ENCODE measurements at regions not wholly inside any gene's neighbourhood (a gene's known extent, or its start where the extent isn't known, plus 50 kb on each side); places are given as distances from the start of the nearest gene placed in this dataset.
"Not testable (repeated sequence)": the region's sequence is repeated elsewhere in the genome, so short reads cannot be mapped to it uniquely, and the experiment has no call there.

- no peak for DNase-seq (ENCODE audit: extremely low read depth, low read depth, low spot score)
Observed at GRCh38 chr3:6444888-6445658, 415.8 kb upstream of the GRM7 start.

GRCh38 chr3:6447166-6447801 lies 413.6 kb upstream of the GRM7 start:
- no peak for DNase-seq (ENCODE audit: extremely low read depth, low read depth, low spot score)

- no peak for DNase-seq (ENCODE audit: extremely low read depth, low read depth, low spot score)
Observed at GRCh38 chr3:6448011-6448410, 412.9 kb upstream of the GRM7 start.

- peak; percentile 41 for DNase-seq (ENCODE audit: extremely low read depth, low read depth, low spot score)
Observed at GRCh38 chr3:6449099-6449498, 411.8 kb upstream of the GRM7 start.

GRCh38 chr3:6452974-6453373 lies 407.9 kb upstream of the GRM7 start:
- DNase-seq (ENCODE audit: extremely low read depth, low read depth, low spot score): no peak

- no peak for DNase-seq (ENCODE audit: extremely low read depth, low read depth, low spot score)
Observed at GRCh38 chr3:6455031-6455430, 405.9 kb upstream of the GRM7 start.

GRCh38 chr3:6467186-6467585 lies 393.7 kb upstream of the GRM7 start:
- no peak for DNase-seq (ENCODE audit: extremely low read depth, low read depth, low spot score)

DNA sequence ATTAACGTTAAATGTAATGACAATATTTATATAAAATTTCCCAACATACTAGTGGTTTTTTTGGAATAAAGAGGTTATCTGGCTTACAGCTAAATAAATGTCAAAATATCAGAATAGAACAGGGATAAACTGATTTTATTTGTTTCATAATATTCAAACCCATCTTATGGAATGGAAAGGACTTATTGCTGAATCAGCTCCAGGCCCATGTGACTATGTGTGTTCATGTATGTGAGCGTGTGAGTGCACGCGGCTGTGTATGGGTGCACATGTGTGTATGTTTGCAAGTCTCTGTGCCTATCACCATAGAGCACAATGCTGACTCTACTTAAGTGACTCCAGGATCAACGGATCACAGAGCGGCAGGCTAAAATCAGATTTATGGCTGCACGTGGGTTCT lies 392.3 kb upstream of the GRM7 start:
- no peak for DNase-seq (ENCODE audit: extremely low read depth, low read depth, low spot score)

DNA sequence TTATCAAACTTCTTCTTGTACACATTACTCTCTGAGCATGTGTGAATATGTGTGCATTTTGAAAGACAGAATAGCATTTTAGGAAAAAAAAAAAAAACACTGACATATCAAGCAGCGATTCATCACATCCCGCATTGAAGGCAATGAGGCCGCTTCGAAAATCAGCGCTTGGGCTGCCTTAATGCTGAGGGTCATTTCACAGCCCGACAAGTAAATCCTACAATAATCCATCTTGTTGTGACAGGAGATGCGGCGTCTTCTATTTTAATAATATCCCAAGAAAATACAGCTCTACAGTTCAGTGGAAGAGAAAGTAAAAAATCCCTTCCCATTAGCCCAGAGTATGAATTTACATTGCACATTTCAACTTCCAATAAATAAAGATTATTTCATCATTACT lies 389.2 kb upstream of the GRM7 start:
- no peak for DNase-seq (ENCODE audit: extremely low read depth, low read depth, low spot score)

- not testable (repeated sequence) for DNase-seq (ENCODE audit: extremely low read depth, low read depth, low spot score)
Observed at GRCh38 chr3:6490487-6491327, 370.2 kb upstream of the GRM7 start.

DNA sequence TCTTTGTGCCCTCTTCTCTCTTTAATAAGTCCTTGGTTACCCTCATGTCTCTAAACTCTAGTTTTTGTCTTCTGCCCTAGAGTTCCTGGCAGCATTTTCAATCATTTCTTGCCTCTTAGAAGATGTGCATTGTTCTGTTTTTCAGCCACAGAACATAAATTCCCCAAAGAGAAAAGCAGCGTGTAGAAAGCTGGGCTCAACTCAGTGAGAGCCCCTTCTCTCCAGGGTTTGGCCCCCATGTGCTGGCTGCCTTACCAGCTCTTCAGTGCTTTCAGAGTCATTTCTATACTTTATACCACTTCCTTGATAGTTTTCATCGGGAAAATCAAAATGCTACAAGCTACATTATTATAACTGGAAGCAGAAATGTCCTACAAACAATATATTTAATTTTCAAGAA lies 369.1 kb upstream of the GRM7 start:
- DNase-seq (ENCODE audit: extremely low read depth, low read depth, low spot score): no peak

DNA sequence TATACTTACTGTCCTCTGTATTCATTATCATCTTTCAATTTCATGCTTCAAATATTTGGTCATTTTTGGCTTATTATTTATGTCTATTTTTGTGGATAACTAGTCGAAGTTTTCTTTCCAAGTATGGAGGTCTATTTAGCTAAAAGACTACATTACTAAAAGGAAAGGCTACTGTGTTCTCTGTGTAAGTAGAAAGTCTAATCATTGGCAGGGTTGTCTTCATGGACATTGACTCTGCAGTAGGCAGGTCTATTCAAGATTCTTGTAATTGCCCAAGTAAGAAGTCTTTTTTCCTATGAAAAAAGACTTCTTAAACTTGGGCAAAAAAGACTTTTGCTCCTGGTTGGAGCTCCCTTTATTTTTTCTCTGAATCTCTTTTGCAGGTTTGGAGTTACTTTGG lies 368.6 kb upstream of the GRM7 start:
- DNase-seq (ENCODE audit: extremely low read depth, low read depth, low spot score): no peak

- not testable (repeated sequence) for DNase-seq (ENCODE audit: extremely low read depth, low read depth, low spot score)
Observed at GRCh38 chr3:6498944-6499343, 362.0 kb upstream of the GRM7 start.

DNA sequence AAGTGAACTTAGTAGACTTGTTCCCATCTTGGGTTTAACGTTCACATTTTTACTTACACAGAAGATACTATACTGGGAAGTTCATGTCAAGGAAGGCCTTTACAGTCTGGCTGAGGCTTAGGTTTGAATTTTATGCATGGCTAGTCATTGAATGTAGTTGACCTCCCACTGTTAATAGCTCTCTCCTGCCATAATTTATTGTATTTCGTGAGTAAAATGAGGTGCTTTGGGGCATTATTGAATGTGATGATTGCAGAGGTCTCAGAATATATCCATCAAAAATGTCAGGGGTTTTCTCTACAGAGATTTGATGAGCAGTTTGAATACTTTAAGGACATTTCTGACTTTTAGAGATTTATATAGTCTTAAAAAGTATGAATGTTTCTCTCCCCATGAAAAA lies 356.6 kb upstream of the GRM7 start:
- no peak for DNase-seq (ENCODE audit: extremely low read depth, low read depth, low spot score)

DNA sequence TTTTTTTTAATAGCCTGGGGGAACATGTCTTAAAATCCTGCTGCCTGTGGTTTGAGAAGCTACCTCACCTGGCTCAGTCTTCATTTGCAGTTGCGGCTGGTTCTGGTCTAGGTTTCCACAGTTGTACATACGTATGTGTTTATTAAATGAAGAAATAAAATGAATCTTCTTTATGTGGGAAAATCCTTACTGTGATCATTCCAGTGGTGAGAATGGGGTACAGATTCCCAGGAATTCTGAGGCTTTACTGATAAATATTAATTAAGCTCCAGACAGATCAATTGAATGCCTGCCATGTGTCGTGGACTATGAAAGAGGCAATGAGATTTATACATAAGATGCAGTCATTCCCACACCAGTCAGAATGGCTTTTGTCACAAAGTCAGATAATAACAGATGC lies 356.1 kb upstream of the GRM7 start:
- no peak for DNase-seq (ENCODE audit: extremely low read depth, low read depth, low spot score)

DNA sequence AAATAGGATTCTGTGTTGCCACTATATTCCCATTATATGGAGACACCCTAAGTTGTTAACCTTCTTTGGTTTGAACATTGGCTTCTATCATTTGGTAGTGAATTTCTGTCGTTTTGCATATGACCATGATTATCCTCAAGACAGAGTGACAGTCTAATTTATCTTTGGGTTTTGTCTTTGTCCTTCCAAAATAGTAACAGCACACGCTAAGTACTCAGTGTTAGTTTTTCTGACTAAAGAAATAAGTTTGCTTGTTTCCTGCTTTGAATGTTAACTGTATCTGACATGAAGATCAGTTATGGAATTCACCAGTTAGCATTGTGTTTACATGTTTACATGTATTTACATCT lies 352.5 kb upstream of the GRM7 start:
- no peak for DNase-seq (ENCODE audit: extremely low read depth, low read depth, low spot score)

- no peak for DNase-seq (ENCODE audit: extremely low read depth, low read depth, low spot score)
Observed at GRCh38 chr3:6509576-6509975, 351.3 kb upstream of the GRM7 start.

DNA sequence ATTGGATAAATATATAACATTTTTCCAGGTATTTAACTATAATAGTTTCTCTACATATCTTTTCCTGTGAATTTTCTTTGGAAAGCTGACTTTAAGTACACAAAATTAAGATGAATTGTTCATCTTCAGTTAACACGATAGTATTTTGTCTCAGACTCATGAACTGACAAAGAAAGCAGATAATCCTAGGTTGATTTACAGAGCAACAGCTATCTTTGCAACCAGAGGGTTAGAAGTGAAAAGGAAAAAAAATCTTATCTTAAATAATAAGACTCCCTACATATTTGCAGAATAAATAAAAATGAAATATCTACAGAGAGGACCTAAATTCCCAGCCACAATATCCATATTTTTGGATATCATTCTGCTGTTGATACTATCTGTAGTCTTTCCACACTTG lies 350.2 kb upstream of the GRM7 start:
- DNase-seq (ENCODE audit: extremely low read depth, low read depth, low spot score): no peak

GRCh38 chr3:6512172-6512800 lies 348.6 kb upstream of the GRM7 start:
- no peak for DNase-seq (ENCODE audit: extremely low read depth, low read depth, low spot score)

DNA sequence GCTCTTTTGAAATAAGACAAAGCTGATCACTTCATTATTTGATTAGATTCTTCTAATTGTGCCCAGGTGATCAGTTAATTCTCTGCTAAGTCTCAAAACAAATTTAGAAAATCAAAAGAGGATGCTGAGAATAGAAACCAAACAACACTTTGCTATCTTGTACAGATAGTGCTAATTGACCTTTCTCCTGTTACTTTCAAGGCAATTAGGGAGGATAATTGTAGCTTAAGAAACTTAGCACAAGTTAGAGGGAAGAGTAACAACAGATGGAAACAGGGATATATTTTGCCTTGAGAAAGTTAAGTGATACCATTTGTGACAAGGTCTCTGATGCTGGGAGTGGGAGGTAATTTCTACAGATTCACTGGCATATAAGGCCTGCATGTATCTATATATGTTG lies 344.8 kb upstream of the GRM7 start:
- no peak for DNase-seq (ENCODE audit: extremely low read depth, low read depth, low spot score)

- DNase-seq (ENCODE audit: extremely low read depth, low read depth, low spot score): no peak
Observed at GRCh38 chr3:6516694-6517093, 344.2 kb upstream of the GRM7 start.
